Adipocyte (in vitro differentiated cells): ENCODE measurements at regions not wholly inside any gene's neighbourhood (a gene's known extent, or its start where the extent isn't known, plus 50 kb on each side); places are given as distances from the start of the nearest gene placed in this dataset.

Source experiments
- DNase-seq: peaks from one replicate; pipeline ENCODE4 v3.0.0-alpha.2; 2015; ENCODE audit warnings: low read depth
- H3K27me3 ChIP-seq: replicated peaks from 2 replicates; pipeline ENCODE4 v1.7.0; 2013; ENCODE audit warnings: mild to moderate bottlenecking, low read length, moderate library complexity; ENCODE audit not compliant: control insufficient read depth, insufficient read depth
- H3K36me3 ChIP-seq: 2 replicates; pipeline ENCODE4 v1.7.0; 2013; ENCODE audit warnings: low read length, mild to moderate bottlenecking, moderate library complexity; ENCODE audit not compliant: control insufficient read depth, insufficient read depth, severe bottlenecking
- H3K4me1 ChIP-seq: 2 replicates; pipeline ENCODE4 v1.7.0; 2013; ENCODE audit warnings: mild to moderate bottlenecking, low read length, moderate library complexity; ENCODE audit not compliant: control insufficient read depth, insufficient read depth
- H3K4me3 ChIP-seq: 2 replicates; pipeline ENCODE4 v1.7.0; 2013; ENCODE audit warnings: mild to moderate bottlenecking, low read length, moderate library complexity
- H3K9ac ChIP-seq: 2 replicates; pipeline ENCODE4 v1.7.0; 2013; ENCODE audit warnings: mild to moderate bottlenecking, low read length, moderate library complexity
- H3K9me3 ChIP-seq: 2 replicates; pipeline ENCODE4 v1.7.0; 2013; ENCODE audit warnings: mild to moderate bottlenecking, low read length, moderate library complexity; ENCODE audit not compliant: control insufficient read depth

DNA sequence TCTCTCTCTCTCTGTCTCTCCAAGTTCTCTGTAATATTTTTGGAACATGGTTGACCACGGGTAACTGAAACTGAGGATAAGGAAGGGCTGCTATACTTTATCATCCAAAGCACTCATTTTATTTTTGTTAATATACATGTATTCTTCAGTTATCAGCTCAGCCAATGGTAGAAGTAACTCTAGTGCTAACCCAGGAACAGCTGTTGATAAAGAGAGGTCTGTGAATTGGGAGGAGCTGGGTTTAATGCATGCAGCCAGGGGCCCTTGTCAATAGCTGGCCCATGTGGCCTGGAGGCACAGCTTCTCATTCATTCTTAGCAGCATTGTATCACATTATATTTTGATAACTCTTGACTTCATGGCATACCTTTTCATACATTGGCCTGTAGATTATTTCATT lies 401.6 kb downstream of the EPHA4 start:
- no peak overlapping the region for H3K4me3 ChIP-seq
- peaks cover 13% of the 10 kb centered on the region for H3K4me1 ChIP-seq
- no peaks in the 10 kb centered on the region for H3K36me3 ChIP-seq
- H3K27me3 ChIP-seq, result no peaks in the 10 kb centered on the region
- DNase-seq, result no peak
- no peaks in the 10 kb centered on the region for H3K9me3 ChIP-seq
- H3K9ac ChIP-seq, result no peak overlapping the region

DNA sequence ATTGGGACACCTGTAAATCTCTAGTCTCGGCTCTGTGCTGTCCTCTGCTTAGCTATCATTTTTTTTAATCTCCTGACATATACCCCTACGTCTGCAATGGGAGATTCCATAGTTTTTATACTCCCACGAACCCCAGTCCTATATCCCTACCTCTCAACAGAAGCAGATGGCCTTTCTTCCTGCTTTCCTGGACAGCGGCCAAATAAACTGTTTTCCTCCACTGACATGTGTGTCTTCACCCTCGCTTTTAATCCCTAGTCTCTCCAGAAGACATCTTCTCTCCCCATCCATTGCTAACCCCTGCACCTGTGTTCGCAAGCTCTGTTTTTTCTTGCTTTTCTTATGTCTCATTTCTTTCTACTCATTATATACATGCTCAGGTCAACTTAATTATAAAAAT lies 395.4 kb downstream of the EPHA4 start:
- Histone ChIP-seq H3K9ac (no peak overlapping the region), H3K36me3 (no peaks in the 10 kb centered on the region)
- no peak for DNase-seq

GRCh38 chr2:221178139-221178538 lies 394.0 kb downstream of the EPHA4 start:
- Histone ChIP-seq H3K4me1 (no peaks in the 10 kb centered on the region), H3K36me3 (no peaks in the 10 kb centered on the region), H3K4me3 (no peak overlapping the region), H3K9me3 (no peaks in the 10 kb centered on the region), H3K9ac (no peak overlapping the region), H3K27me3 (no peaks in the 10 kb centered on the region)
- no peak for DNase-seq

More for the DNA sequence above, 395.4 kb downstream of the EPHA4 start:
- H3K9me3 ChIP-seq, result no peaks in the 10 kb centered on the region
- no peaks in the 10 kb centered on the region for H3K27me3 ChIP-seq
- no peak overlapping the region for H3K4me3 ChIP-seq
- no peaks in the 10 kb centered on the region for H3K4me1 ChIP-seq

DNA sequence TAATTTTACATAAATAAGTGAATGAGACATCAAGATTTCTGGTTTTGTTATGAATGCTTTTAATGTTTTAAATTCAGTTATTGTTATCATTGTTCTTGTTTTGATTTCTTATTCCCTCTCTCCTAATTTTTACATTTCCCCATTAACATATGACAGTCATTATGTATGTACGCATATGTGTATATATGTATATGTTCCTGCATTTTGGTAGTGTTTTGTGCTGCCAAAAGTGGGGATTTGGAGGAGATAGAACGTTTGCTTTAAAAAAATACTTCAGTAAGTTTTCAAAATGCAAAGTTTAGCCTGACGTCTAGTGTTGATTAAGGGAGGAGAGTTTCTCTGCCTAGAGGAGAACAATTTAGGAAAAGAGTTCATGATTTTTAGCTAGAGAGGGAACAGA lies 385.2 kb downstream of the EPHA4 start:
- H3K4me3 ChIP-seq, result no peak overlapping the region
- H3K36me3 ChIP-seq, result no peaks in the 10 kb centered on the region
- H3K27me3 ChIP-seq, result no peaks in the 10 kb centered on the region
- H3K4me1 ChIP-seq, result no peaks in the 10 kb centered on the region
- no peaks in the 10 kb centered on the region for H3K9me3 ChIP-seq
- H3K9ac ChIP-seq, result no peak overlapping the region
- DNase-seq, result no peak

DNA sequence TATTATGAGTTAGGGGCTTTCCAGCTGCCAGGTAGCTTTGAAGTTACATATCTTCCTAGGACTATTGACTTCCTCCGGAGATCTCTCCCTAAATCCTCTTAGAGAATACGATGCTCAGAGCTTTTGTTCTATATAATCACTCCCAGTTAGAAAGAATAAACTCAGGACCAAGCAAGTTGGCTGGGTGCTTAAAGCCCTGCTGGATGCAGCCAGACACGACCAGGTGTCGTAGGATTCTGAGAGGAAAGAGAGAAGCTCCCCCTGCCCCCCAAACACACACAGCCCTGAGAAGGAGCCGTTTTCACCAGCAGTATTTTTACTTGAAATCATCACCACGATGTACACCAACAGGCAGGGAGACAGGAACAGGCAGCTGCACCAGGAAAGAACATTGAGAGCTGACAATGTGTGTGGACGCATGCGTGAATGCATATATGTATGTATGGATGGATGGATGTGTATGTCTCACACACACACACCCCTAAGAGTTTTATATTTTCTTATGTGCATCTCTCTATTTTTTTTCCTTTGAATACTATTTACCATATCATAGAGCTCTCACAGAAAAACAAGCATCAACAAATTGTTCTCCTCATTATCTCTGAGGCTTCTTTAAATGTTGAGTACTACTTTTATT lies 382.6 kb downstream of the EPHA4 start:
- H3K36me3 ChIP-seq, result no peaks in the 10 kb centered on the region
- no peaks in the 10 kb centered on the region for H3K4me1 ChIP-seq
- no peaks in the 10 kb centered on the region for H3K27me3 ChIP-seq
- no peak overlapping the region for H3K4me3 ChIP-seq
- no peak overlapping the region for H3K9ac ChIP-seq
- H3K9me3 ChIP-seq, result no peaks in the 10 kb centered on the region
- DNase-seq, result no peak

DNA sequence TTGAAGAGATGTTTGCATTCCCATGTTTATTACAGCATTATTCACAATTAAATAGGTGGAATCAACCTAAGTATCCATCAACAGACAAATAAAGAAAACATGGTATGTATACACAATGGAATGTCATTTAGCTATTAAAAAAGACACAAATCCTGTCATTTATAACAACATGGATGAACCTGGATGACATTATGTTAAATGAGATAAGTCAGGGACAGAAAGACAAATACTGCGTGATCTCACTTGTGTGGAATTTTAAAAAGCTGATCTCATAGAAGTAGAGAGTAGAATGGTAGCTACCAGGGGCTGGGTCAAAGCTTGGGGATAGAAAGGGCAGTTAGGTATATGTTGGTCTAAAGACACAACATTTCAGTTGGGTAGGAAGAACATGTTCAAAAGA lies 376.3 kb downstream of the EPHA4 start:
- Histone ChIP-seq H3K4me3 (no peak overlapping the region), H3K9ac (no peak overlapping the region), H3K27me3 (no peaks in the 10 kb centered on the region), H3K36me3 (no peaks in the 10 kb centered on the region), H3K9me3 (no peaks in the 10 kb centered on the region), H3K4me1 (no peaks in the 10 kb centered on the region)
- no peak for DNase-seq

DNA sequence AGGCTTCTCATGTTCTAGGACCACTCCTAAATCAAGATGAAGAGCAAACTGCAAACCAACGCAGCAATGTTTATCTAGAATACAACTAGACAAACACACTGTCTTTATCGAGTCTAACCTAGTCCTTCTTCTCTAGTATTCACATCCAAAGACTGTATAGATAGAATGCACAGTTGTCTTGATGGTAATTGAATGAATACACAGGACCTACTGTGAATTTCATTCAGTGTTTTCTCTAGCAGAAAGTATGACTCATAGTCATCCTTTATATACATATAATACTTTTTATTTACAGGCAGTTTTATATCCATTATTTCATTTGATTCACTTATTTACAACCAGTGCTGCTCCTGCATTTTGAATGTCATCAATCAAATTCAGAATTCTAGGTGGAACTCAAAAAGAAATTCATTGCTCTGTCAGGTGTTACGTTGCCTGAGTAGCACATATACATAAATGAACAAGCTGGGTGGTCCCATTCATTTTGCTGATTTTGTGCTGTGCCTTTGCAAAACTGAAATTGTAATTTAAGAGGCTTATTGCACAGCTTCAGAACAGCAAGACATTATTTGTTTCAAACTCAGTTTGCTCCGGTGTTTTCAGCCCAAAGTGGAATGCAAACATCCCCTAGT lies 374.8 kb downstream of the EPHA4 start:
- H3K36me3 ChIP-seq, result no peaks in the 10 kb centered on the region
- no peaks in the 10 kb centered on the region for H3K9me3 ChIP-seq
- H3K4me3 ChIP-seq, result no peak overlapping the region
- no peak for DNase-seq
- H3K9ac ChIP-seq, result no peak overlapping the region
- no peaks in the 10 kb centered on the region for H3K27me3 ChIP-seq
- H3K4me1 ChIP-seq, result no peaks in the 10 kb centered on the region

- DNase-seq, result no peak
- H3K36me3 ChIP-seq, result no peaks in the 10 kb centered on the region
- H3K9ac ChIP-seq, result no peak overlapping the region
- H3K4me1 ChIP-seq, result no peaks in the 10 kb centered on the region
- no peaks in the 10 kb centered on the region for H3K9me3 ChIP-seq
- no peaks in the 10 kb centered on the region for H3K27me3 ChIP-seq
- no peak overlapping the region for H3K4me3 ChIP-seq
Measured at GRCh38 chr2:221198309-221198708, 373.8 kb downstream of the EPHA4 start.

DNA sequence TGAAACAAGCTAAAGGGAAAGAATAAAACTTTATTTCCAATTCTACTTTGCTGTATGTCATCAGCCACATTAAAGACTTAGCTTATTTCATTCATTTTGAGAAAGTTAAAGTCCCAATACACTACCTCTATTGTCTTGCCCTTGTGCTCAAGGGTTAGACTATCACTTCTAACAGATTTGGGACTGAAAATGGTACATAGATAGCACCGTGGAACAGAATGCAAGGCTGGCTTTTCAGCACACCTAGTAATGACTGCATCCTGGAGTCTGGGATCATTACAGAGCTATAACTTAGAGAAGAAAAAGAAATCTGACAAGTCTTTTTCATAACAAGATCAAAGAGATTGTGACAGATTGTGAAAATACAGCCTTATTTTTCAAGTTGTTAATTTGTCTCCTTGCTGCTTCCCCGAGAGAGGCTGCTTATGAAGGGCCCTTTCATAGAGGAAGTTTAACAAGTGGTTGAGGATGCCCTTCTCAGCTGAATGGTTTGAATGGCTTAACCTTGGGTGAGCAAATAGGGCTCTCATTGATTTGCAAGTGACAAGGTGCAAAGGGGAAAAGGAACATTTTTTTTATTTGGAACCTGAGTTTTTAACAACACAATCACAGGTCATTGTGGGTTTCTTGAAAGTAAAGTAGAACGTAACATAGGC lies 371.8 kb downstream of the EPHA4 start:
- Histone ChIP-seq H3K27me3 (no peaks in the 10 kb centered on the region), H3K9ac (no peak overlapping the region), H3K4me1 (no peaks in the 10 kb centered on the region), H3K9me3 (no peaks in the 10 kb centered on the region), H3K36me3 (no peaks in the 10 kb centered on the region), H3K4me3 (no peak overlapping the region)
- DNase-seq, result no peak

DNA sequence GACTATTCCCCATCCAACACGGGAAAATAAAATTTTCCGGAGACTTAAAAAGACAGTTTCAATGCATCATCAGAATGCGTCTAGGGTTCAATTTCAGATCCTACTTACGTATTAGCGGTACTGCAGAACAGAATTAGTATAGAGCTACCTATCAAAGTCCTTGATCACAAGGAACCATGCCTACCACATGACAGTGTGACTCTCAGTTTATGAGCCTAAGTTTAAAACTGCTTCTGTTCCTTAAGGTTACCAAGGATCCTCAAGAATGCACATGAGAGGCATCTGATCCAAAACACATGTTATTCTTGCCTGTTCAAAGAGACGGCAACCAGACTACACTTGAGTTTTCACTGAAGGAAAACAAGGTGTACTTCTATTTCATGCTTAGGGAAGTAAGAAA lies 369.7 kb downstream of the EPHA4 start:
- H3K9me3 ChIP-seq, result no peaks in the 10 kb centered on the region
- no peak overlapping the region for H3K9ac ChIP-seq
- no peaks in the 10 kb centered on the region for H3K27me3 ChIP-seq
- no peaks in the 10 kb centered on the region for H3K4me1 ChIP-seq
- DNase-seq, result no peak
- no peak overlapping the region for H3K4me3 ChIP-seq
- H3K36me3 ChIP-seq, result no peaks in the 10 kb centered on the region

GRCh38 chr2:221203125-221203524 lies 369.0 kb downstream of the EPHA4 start:
- Histone ChIP-seq H3K9ac (no peak overlapping the region), H3K4me3 (no peak overlapping the region), H3K36me3 (no peaks in the 10 kb centered on the region), H3K9me3 (no peaks in the 10 kb centered on the region), H3K4me1 (no peaks in the 10 kb centered on the region), H3K27me3 (no peaks in the 10 kb centered on the region)
- no peak for DNase-seq
